ENCODE measurements at regions not wholly inside any gene's neighbourhood (a gene's known extent, or its start where the extent isn't known, plus 50 kb on each side); places are given as distances from the start of the nearest gene placed in this dataset.
"Not testable (repeated sequence)": the region's sequence is repeated elsewhere in the genome, so short reads cannot be mapped to it uniquely, and the experiment has no call there.

GRCh38 chr1:149227933-149228665 is 124.7 kb upstream of the NBPF9 start:
- DNase-seq (ENCODE audit: low spot score); in situ Hi-C loops (cut with HindIII; ENCODE audit: low sequenced_read_pairs): not testable (repeated sequence)

- DNase-seq (ENCODE audit: low spot score); in situ Hi-C loops (cut with HindIII; ENCODE audit: low sequenced_read_pairs): not testable (repeated sequence)
Measured at GRCh38 chr1:149228672-149229585, 125.6 kb upstream of the NBPF9 start.

- in situ Hi-C loops (cut with HindIII; ENCODE audit: low sequenced_read_pairs); DNase-seq (ENCODE audit: low spot score): not testable (repeated sequence)
Measured at GRCh38 chr1:149229813-149230212, 126.5 kb upstream of the NBPF9 start.

GRCh38 chr1:149234926-149235914 is 131.9 kb upstream of the NBPF9 start:
- DNase-seq (ENCODE audit: low spot score); in situ Hi-C loops (cut with HindIII; ENCODE audit: low sequenced_read_pairs): not testable (repeated sequence)

GRCh38 chr1:149237515-149237914 is 134.2 kb upstream of the NBPF9 start:
- in situ Hi-C loops (cut with HindIII; ENCODE audit: low sequenced_read_pairs); DNase-seq (ENCODE audit: low spot score): not testable (repeated sequence)

- DNase-seq (ENCODE audit: low spot score); in situ Hi-C loops (cut with HindIII; ENCODE audit: low sequenced_read_pairs): not testable (repeated sequence)
Measured at GRCh38 chr1:149239897-149240508, 136.7 kb upstream of the NBPF9 start.

GRCh38 chr1:149240530-149240929 is 137.2 kb upstream of the NBPF9 start:
- DNase-seq (ENCODE audit: low spot score); in situ Hi-C loops (cut with HindIII; ENCODE audit: low sequenced_read_pairs): not testable (repeated sequence)

- DNase-seq (ENCODE audit: low spot score); in situ Hi-C loops (cut with HindIII; ENCODE audit: low sequenced_read_pairs): not testable (repeated sequence)
Measured at GRCh38 chr1:149241272-149241671, 137.9 kb upstream of the NBPF9 start.

GRCh38 chr1:149243572-149243971 is 140.2 kb upstream of the NBPF9 start:
- DNase-seq (ENCODE audit: low spot score); in situ Hi-C loops (cut with HindIII; ENCODE audit: low sequenced_read_pairs): not testable (repeated sequence)

GRCh38 chr1:149244621-149245020 is 141.3 kb upstream of the NBPF9 start:
- not testable (repeated sequence) for DNase-seq (ENCODE audit: low spot score)

GRCh38 chr1:149246212-149246611 is 142.9 kb upstream of the NBPF9 start:
- DNase-seq (ENCODE audit: low spot score); in situ Hi-C loops (cut with HindIII; ENCODE audit: low sequenced_read_pairs): not testable (repeated sequence)

More at GRCh38 chr1:149244621-149245020, 141.3 kb upstream of the NBPF9 start:
- in situ Hi-C loops (cut with HindIII; ENCODE audit: low sequenced_read_pairs), result not testable (repeated sequence)

- DNase-seq (ENCODE audit: low spot score); in situ Hi-C loops (cut with HindIII; ENCODE audit: low sequenced_read_pairs): not testable (repeated sequence)
Measured at GRCh38 chr1:149248610-149249009, 145.3 kb upstream of the NBPF9 start.

GRCh38 chr1:149249850-149250467 is 146.6 kb upstream of the NBPF9 start:
- in situ Hi-C loops (cut with HindIII; ENCODE audit: low sequenced_read_pairs); DNase-seq (ENCODE audit: low spot score): not testable (repeated sequence)

GRCh38 chr1:149254894-149255847 is 151.8 kb upstream of the NBPF9 start:
- DNase-seq (ENCODE audit: low spot score); in situ Hi-C loops (cut with HindIII; ENCODE audit: low sequenced_read_pairs): not testable (repeated sequence)

- DNase-seq (ENCODE audit: low spot score); in situ Hi-C loops (cut with HindIII; ENCODE audit: low sequenced_read_pairs): not testable (repeated sequence)
Measured at GRCh38 chr1:149260284-149260683, 156.9 kb upstream of the NBPF9 start.

- DNase-seq (ENCODE audit: low spot score); in situ Hi-C loops (cut with HindIII; ENCODE audit: low sequenced_read_pairs): not testable (repeated sequence)
Measured at GRCh38 chr1:149260736-149261340, 157.5 kb upstream of the NBPF9 start.

All from G401 (cell line).